Stimulated activated naive CD4-positive, alpha-beta T cell treated with Interleukin-2 at 50 U/mL for 16 hours (primary cell): ENCODE measurements at regions not wholly inside any gene's neighbourhood (a gene's known extent, or its start where the extent isn't known, plus 50 kb on each side); places are given as distances from the start of the nearest gene placed in this dataset.

ENCODE experiments used
- DNase-seq: peaks from one replicate; lab custom pipeline; 2025; lab: John Stamatoyannopoulos, UW

DNA sequence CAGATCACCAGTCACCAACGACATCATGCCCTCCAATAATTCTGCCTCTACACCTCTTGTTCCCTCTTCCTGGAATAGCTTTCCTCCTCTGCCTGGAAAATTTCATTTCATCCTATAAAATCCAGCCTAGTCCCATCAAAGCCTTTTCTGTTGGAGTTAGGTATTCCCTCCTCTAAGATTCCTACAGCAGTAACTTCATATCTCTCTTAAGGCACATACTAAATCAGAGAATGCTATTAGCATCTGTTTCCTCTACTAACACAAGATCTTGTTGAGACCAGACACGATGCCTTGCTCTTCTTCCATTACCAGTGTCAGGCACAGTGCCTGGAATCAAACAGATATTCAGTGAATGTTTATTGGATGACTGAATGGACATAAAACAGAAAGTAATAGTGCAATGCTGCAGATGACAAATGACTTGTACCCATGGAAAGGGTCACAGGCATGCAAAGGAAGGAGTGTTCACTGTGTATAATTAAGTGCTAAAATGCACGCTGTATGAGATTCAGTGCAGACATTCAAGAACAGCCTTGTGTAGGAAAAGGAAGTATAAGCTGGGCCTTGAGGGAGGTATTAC is 342.0 kb upstream of the ACVR2A start:
- DNase-seq = no peak

DNA sequence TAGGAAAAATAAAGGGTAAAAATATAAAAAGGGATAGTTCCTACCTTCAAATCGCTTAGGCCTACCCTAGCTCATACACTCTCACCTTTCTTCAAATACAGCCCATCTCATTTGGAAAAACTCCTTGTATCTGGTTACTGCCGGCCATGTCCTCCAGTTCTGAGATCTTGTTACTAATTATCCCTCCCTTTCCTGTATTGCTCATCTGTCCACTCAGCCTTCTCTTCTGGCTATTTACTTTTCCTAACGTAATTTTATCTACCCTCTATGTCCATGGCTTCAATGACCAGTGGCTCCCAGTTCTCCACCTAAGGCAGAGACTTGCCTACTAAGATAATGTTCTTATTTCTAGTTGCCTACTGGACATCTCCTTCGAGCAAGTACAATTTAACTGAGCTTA is 342.9 kb upstream of the ACVR2A start:
- no peak for DNase-seq

DNA sequence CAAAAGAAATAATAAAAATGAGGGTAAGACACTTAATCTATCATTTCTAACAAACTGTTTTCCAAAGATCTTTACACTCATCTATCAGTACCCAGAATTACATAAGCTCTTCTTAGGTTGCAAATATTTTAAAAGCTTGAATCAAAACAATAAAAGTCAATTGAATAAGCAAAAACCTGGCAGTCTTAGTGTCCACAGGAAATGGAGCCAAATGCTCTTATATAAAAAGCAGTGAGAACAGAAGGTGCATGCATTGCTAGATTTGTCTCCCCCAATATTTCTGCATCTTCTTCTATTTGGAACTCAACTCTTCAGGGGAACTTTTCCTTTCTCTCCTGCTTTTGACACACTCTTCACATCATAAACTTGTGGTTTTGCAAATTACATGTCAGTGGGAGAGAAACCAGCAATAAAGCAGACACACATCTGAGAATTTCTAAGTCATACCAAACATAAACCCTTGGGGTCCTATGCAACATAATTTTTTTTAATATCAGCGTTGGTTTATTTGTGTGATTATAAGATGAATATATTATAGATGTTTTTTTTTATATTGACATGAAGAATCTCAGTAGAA is 343.9 kb upstream of the ACVR2A start:
- DNase-seq = no peak

DNA sequence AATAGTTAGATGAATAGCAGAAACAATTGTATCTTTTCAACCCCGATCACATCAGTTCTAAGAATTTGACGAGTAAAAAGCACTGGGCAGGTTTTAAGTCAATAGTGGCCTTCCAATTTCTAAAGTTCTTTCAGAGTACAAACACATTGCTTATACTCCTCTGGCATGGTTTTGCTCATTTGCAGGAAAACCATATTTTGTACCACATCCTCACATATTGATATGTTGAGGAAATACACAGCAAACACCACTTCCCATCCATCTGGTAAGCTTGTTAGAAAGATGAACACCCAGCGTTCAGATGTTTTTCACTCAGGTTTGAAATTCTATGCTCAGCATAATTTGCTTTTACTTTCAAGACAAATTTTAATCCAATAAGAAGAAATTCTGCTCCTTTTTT is 344.6 kb upstream of the ACVR2A start:
- no peak for DNase-seq

DNA sequence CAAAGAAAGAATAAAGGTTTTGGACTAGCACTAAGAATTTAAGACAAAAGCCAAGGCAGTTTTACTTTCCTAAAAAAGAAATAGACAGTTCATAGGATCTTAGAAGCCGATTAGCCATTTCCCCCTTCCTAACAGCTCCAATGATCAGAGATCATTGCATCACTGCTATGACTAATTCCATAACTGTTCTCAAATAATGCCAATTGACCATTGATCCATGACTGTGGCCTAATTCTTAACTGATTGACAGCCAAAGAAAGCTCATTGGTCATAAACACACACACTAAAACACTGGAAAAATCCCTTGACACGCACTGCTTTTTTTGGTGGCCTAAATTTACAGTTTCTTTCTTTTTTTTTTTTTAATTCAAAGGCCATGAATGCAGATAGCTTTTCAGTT is 345.0 kb upstream of the ACVR2A start:
- no peak for DNase-seq

DNA sequence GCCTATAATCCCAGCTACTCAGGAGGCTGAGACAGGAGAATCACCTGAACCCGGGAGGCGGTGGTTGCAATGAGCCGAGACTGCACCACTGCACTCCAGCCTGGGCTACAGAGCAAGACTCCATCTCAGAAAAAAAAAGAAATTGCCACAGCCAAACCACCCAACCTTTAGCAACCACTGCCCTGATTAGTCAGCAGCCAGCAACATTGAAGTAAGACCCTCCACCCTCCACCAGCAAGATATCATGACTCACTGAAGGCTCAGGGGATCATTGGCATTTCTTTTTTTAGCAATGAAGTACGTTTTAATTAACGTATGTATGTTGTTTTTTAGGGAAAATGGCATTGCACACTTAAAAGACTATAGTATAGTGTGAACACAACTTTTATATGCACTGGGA is 349.1 kb upstream of the ACVR2A start:
- DNase-seq = no peak

DNA sequence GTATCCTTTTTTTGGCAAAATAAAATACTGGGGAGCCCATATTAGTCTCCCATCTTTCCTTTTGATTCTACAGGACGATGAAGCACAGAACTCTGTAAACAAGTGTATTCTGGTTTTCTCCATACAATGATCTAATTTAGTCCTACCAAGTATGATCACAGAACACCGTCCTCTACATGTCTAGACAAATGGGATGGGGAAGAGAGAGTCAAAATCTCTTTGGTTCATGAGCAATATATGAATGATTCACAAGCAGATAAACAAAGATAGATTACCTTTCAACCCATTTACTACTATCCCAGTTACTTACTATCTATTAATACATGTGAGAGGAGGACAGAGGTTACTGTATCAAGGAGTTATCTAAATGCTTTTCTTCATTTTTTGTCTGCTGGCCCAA is 352.4 kb upstream of the ACVR2A start:
- DNase-seq = no peak

DNA sequence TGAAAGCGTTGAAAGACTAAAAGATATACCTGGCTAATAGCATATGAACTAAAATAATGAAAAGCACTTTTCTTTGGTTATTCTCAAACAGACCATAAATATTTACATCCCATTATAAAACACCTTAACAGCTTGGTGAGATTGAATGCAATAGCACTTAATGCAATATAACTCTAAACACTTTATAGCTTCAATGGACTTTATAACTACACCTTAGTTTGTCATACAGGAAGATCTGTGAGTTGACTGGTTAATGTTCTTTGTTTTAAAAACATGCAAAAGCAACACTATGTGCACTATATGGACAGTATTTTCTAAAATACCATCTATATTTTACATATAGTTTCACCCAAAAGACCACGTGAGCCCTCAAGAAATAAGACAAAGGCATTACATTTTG is 353.3 kb upstream of the ACVR2A start:
- no peak for DNase-seq

DNA sequence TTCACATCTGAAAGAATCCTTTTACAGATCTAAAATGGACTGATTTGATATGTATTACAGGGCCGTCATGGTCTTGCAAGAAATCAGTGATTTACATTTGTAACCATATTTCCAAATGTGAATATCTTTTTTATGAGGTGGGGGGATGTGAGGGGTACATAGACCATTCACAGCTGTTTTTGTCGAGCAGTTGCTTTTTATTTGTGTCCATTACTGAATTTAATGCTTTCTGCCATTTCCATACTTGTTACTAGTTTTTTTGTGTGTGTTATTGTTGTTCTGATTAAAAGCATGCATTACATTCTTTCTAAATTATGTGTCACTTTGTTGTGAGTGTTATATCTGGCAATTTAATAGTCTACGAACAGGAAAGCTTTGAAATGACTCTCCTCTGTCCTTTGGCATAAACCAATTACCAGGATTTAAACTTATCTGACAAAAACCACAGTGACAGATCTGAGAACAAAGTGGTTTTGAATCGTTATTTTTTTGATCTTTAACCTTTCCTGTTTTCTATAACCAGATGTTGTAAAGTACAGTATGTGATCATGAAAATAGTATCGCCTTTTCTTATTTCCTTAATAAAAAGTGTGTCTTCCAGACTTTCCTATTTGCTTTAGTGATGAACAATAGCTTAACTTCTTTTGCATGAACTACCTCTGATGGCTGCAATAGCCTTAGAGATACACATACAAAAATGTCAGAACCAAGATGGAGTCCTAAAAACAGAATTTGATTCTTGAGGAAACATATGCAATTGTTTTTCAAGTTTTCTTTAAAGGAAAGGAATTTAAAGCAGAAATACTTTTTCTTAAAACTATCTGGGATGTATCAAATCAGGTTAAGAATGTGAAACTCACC is 354.2 kb upstream of the ACVR2A start:
- DNase-seq = no peak

DNA sequence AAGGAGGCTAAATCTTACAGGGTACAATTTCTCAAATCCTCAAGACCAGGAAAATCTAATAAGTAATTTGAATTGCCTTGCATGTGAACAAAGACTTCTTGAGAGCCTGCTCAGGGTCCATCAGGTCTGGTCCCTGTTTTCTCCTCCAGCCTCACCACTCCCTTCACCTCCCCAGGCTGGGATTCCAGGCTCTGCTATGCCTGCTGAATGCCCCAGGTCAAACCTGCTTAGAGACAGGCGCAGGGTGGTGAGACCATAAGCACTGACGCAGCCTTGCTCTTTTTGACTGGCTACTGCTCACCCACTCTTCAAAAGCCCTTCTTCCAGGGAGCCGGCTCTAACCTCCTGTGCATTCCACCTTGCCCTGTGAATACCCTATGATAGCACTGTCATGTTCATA is 356.4 kb upstream of the ACVR2A start:
- no peak for DNase-seq

DNA sequence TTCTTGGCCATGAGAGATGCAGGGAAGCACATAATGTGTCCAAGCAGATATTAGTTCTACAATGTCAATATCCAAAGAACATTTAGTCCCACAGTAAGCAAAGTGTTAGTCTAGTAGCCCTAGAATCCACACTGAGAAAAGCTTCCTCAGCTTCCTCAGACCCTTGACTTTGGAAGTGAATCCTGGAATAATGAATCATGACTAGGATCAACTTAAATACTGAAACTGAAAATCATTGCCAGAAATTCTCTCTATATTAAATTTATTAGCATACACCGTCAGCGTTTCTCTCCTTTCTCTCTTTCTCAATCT is 356.9 kb upstream of the ACVR2A start:
- DNase-seq = no peak

DNA sequence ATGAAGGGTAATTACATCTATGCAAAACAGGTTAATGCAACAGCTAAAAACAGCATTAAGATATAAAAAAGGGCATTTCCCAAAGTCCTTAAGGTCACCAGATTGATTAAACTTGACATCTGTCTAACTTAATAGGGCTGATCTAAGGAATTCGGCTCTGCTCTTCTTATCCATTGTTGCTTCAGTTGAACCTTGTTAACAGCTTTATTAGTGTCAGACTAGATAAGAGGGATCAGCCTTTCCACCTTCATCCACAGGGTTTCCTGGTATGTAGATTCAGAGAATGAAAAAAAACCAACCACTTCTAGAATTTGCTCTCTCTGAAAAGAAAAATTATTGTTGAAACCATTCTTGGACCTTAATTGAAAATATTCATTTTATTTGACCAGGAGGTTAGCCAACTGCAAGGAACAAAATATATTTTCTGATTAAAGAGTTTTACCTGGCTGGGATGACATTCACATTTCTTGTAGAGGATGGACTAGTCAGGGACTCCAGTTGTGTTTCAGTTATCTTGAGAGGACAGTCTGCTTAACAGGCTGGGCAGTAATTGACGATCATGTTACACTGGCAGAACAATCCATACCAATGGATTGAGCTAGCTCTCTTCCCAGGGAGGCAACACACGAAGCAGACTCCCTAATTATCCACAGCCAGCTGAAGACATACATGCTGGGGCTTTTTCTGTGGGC is 357.4 kb upstream of the ACVR2A start:
- DNase-seq = no peak

DNA sequence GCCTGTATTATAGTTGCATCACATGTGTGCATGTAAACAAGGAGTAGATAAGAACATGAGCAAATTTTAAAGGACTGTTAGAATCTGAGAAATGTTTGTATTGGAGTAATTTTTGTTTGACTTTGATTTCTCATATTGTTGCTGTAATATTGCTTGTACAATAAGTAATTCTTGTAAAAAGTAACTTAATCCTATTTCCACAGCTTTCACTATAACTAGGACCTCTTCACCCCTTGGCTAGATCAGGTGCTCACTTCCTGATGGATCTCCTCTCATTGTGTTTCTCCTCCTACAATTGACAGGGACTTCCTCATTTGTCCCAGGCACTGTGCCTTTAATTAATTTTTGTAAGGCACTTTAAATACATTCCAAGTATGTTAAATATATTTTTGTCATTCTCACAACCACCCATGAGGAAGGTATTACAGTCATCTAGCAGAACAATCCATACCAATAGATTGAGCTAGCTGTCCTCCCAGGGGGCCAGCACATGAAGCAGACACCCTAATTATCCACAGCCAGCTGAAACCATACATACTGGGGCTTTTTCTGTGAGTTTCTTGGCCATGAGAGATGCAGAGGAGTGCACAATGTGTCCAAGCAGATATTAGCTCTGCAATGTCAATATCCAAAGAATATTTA is 359.5 kb upstream of the ACVR2A start:
- no peak for DNase-seq

DNA sequence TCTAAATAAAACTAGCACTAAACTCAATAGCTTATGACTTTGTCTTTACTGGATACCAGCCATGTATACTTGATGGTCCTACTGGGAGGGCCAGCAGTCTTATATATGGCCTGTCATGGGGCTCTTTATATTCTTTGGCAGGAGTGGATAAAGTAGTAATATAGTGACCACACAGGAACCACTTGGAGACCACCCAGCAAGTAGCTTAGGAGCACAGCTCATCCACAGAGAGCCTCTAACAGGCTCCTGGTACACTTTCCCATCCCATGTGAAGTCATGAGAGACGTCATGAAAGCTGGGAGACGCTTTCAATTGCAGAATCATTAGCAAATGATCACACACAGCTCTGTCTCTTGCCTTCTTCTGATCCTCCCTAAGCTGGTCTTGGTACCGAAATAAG is 360.9 kb upstream of the ACVR2A start:
- no peak for DNase-seq

DNA sequence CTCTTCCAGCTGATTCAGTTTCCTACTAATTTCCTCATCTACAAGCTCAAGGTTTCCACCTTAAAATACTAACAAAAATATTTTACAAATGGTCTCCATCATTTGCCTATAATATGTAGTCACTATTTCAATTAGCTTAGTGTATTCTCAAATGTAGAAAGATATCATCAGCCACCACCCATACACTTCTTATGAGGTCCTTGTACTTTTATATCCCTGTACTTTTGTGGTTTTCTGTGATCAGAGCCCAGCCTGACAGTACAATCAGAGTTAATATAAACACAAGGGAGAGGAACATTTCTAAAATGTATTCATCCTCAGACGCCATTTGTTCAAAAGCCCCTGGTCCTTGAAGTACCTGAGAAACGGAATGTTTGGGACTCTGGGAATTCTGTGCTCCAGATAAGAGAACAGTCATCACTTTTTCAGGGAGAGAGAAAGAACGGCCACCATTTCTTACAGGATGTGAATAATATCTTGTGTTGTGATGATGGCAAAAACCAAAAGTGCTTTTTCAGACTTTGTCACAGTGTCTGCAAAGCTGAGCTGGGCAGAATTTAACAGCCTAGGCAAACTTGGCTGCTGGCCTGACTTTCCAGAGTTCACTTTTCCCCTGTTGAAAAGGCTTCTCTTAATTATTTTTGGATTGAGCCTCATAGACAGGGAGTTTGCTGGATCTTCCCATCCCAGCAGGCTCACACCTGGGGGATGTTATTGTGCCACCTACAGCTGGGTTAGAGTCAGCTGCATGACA is 361.7 kb upstream of the ACVR2A start:
- no peak for DNase-seq

DNA sequence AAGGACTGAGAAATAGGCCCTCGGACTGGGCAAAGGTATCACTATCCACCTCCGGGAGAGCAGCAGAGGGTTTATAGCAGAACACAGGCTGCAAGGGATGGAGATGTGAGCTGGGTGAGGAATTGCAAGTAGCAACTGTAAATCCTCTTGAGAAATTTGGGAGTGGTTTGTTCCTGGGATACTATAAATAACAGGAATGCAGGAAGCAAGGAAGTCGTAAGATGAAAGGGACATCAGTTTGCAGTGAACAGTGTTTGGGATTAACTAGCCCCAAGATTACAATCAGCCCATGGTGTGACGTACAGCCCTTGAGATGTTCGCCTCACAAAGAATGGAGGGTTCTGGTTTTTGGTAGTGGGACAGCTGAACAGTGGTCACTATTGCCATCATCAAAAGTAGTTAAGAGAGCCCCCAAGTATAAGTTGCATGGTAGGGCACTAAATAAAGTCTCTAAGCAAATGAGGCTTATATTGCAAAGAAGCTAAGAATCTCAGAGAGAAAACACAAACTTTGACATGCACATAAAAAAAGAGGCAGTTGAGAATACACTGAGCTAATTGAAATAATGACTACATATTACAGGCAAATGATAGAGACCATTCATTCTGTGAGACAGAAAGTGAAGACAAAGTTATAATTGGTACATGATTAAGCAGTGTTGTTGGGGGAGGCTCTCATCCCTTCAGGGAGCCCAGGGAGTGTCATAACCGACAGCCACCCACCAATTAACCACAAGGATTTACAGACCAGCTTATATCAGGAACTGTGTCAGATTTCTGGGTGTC is 362.5 kb upstream of the ACVR2A start:
- DNase-seq = no peak

DNA sequence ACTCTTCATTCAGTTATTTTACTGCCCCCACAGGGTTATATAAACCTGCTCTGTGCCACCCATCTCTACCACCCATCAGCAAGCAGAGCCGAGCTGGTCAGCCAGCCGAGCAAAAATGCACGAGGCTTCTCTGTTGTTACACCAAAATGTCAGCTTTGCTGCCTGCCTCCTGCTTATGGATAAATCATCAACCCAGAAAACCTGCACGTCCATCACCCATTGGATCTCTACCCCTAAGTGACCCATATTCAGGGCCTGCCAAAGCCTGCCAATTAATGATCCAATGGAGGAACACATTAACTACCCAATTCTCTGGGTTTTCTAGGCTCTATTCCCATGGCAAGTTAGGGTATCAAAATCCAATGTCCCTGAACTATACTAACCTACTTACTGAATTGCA is 365.5 kb upstream of the ACVR2A start:
- no peak for DNase-seq

DNA sequence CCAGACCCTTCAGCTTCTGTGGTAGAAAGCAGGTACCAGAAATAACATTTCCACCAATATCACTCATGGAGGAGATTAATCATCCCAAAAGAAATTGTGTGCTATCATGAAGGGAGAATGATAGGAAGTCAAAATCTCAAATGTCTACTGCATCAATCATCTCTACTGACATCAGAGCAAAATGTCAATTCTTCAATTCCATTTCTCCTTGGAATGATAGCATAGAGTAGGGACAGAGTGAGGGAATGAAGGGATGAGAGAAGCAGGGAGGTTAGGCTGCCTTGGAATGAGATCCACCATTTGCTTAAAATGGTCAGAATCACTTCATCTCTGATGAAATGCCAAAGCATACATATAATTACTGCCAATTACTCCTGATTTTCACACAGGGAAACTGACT is 371.8 kb upstream of the ACVR2A start:
- DNase-seq = no peak

DNA sequence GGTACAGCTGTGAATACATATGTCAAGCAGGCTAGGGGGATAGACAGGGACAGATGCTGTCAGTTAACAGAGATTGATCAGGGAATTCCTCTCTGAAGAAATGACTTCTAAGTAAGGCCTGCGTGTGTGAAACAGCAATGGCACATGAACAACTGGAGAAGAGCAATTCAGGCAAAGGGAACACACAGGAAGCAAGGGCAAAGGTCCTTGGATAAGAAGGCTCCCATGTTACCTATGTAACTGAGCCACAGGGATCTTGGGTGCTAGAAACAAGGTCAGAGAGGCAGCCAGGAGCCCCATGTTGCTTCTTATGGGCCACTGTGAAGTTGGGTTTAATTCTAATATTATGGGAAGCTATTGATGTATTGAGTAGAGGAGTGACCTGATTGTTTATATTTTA is 373.7 kb upstream of the ACVR2A start:
- no peak for DNase-seq

DNA sequence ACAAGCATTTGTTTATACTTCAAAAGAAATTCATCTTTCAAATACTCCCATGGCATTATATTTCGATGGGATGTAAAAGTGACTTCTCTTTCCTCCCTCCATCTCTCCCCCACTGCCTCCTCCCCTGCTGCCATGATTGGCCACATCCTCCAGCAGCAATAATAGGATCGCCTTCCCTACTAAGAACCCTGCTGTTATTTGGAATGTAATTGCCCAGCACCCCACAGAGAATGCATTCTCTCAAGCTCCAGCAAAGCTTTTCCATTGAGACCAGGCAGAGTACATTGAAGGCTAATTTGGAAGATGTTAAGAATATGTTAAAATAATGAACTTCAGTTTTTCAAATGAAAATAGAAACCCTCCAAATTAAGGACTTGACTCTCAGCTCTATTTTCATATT is 375.4 kb upstream of the ACVR2A start:
- DNase-seq = no peak

DNA sequence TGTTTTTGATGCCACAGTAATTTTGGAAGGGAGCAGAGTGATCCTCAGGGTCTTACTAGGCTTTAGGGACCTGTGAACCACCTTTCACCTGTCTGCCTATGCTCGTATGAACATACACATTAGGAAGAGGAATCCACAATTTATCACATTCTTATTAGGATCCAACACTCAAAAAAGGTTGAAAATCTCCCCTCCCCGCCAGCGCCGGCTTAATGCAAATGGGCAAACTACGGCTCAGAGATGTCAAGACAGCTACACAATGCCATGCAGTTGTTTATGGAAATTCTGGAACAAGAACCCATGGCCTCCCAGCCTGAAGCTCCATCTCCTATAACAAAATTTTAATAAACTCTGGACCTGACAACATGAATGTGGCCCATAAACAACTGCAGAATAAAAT is 375.9 kb upstream of the ACVR2A start:
- DNase-seq = no peak
